Umbilical cord (tissue), 1 donor: ENCODE measurements at regions not wholly inside any gene's neighbourhood (a gene's known extent, or its start where the extent isn't known, plus 50 kb on each side); places are given as distances from the start of the nearest gene placed in this dataset.
"Not testable (repeated sequence)": the region's sequence is repeated elsewhere in the genome, so short reads cannot be mapped to it uniquely, and the experiment has no call there.

Experiments used
- DNase-seq: peaks from one replicate; pipeline ENCODE4 v3.0.0-alpha.2; 2015; ENCODE audit warnings: low spot score

GRCh38 chr11:121869478-121869877 lies 246.5 kb downstream of the BLID start:
- DNase-seq: no peak

GRCh38 chr11:121866754-121867153 lies 249.3 kb downstream of the BLID start:
- no peak for DNase-seq

GRCh38 chr11:121864660-121865059 lies 251.4 kb downstream of the BLID start:
- DNase-seq: no peak

GRCh38 chr11:121863126-121863525 lies 252.9 kb downstream of the BLID start:
- DNase-seq: no peak

GRCh38 chr11:121855138-121855537 lies 260.9 kb downstream of the BLID start:
- not testable (repeated sequence) for DNase-seq

- no peak for DNase-seq
Observed at GRCh38 chr11:121844016-121844415, 272.0 kb downstream of the BLID start.

- DNase-seq: no peak
Observed at GRCh38 chr11:121842192-121842585, 273.8 kb downstream of the BLID start.

- peak; percentile 81 for DNase-seq
Observed at GRCh38 chr11:121841487-121842191, 274.4 kb downstream of the BLID start.

- no peak for DNase-seq
Observed at GRCh38 chr11:121839781-121840180, 276.2 kb downstream of the BLID start.

GRCh38 chr11:121838571-121838970 lies 277.4 kb downstream of the BLID start:
- no peak for DNase-seq

- DNase-seq: no peak
Observed at GRCh38 chr11:121833970-121834369, 282.0 kb downstream of the BLID start.

- DNase-seq: peak; percentile 72
Observed at GRCh38 chr11:121829159-121829643, 286.8 kb downstream of the BLID start.

GRCh38 chr11:121814962-121815361 lies 301.1 kb downstream of the BLID start:
- no peak for DNase-seq

GRCh38 chr11:121814296-121814695 lies 301.7 kb downstream of the BLID start:
- DNase-seq: no peak

GRCh38 chr11:121810291-121810690 lies 305.7 kb downstream of the BLID start:
- peak; percentile 45 for DNase-seq

GRCh38 chr11:121808096-121808495 lies 307.9 kb downstream of the BLID start:
- no peak for DNase-seq

- DNase-seq: no peak
Observed at GRCh38 chr11:121807051-121807450, 309.0 kb downstream of the BLID start.

- DNase-seq: peak; percentile 43
Observed at GRCh38 chr11:121802542-121802941, 313.5 kb downstream of the BLID start.

GRCh38 chr11:121801781-121802180 lies 314.2 kb downstream of the BLID start:
- no peak for DNase-seq

GRCh38 chr11:121801394-121801748 lies 314.6 kb downstream of the BLID start:
- peak; percentile 27 for DNase-seq

GRCh38 chr11:121800731-121801393 lies 315.2 kb downstream of the BLID start:
- DNase-seq: peak; percentile 72

- DNase-seq: no peak
Observed at GRCh38 chr11:121800240-121800639, 315.8 kb downstream of the BLID start.

- DNase-seq: no peak
Observed at GRCh38 chr11:121797496-121797895, 318.5 kb downstream of the BLID start.
